Vagina (tissue), 2 donors: ENCODE measurements at regions not wholly inside any gene's neighbourhood (a gene's known extent, or its start where the extent isn't known, plus 50 kb on each side); places are given as distances from the start of the nearest gene placed in this dataset.

Experiments
- DNase-seq, 2 donors: peaks; one replicate each; pipeline ENCODE4 v3.0.0-alpha.2; 2017; ENCODE audit errors: extremely low spot score in 2 of 2
- H3K27ac ChIP-seq: fragments of 200-600 bp; sonication (generic); one replicate; pipeline ENCODE4 v1.5.1; 2019
- H3K27me3 ChIP-seq: fragments of 200-600 bp; sonication (generic); one replicate; pipeline ENCODE4 v1.5.1; 2019
- H3K36me3 ChIP-seq, 2 donors: fragments of 200-600 bp; sonication (generic); one replicate each; pipeline ENCODE4 v1.5.1; 2017 to 2019
- H3K4me1 ChIP-seq: fragments of 200-600 bp; sonication (generic); one replicate; pipeline ENCODE4 v1.5.1; 2019
- H3K4me3 ChIP-seq, 2 donors: fragments of 200-600 bp; sonication (generic); 1 replicate in 1 of 2; 2 replicates in 1 of 2; pipeline ENCODE4 v1.5.1; 2016 to 2019
- H3K9me3 ChIP-seq: fragments of 200-600 bp; sonication (generic); one replicate; pipeline ENCODE4 v1.5.1; 2019
- POLR2A ChIP-seq, 2 donors: fragments of 450-650 bp; IDR thresholded peaks; one replicate each; pipeline ENCODE4 v1.6.1; 2017; ENCODE audit warnings: antibody characterized with exemption in 2 of 2, mild to moderate bottlenecking in 2 of 2, moderate library complexity in 2 of 2
- POLR2AphosphoS5 ChIP-seq, 2 donors: sonication (generic); formaldehyde crosslinking; IDR thresholded peaks; one replicate each; pipeline ENCODE4 v1.9.0; 2017; ENCODE audit warnings: antibody characterized with exemption in 2 of 2, mild to moderate bottlenecking in 2 of 2, low read depth in 1 of 2; ENCODE audit not compliant: insufficient read depth in 1 of 2
- intact Hi-C: fragments of 100-400 bp; cut with DNase I; formaldehyde crosslinking; loops from one replicate; pipeline ENCODE4 v1.15.1; 2023
- TF ChIP-seq, protein P1 (sequence below), 3 experiments: fragments of 450-650 bp in 2 of 3; fragments of 200-600 bp in 1 of 3; sonication (generic) in 1 of 3; IDR thresholded peaks; one replicate each; pipeline ENCODE4 v1.5.1; 2017 to 2019; ENCODE audit warnings: antibody characterized with exemption in 3 of 3, mild to moderate bottlenecking in 2 of 3, moderate library complexity in 2 of 3

DNA sequence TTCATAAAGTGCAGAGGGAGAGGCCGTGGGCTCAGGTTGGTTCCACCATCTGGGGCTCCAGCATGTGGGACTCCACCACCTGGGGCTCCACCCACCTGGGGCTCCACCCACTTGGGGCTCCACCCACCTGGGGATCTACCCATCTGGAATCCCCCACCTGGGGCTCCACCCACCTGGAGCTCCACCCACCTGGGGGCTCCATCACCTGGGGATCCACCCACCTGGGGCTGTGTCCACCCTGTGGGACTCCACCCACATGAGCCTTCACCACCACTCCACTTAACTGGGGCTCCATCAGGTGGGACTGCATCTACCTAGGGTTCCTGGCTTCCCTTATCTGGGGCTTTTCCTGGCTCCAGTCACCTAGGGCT lies 226.0 kb upstream of the CDYL start:
- intact Hi-C loops: no loop called here
- no peaks in the 10 kb centered on the region for H3K36me3 ChIP-seq
- no peak for TF ChIP-seq POLR2A (IDR thresholded peaks at IDR 0.05)
- no peak for TF ChIP-seq POLR2AphosphoS5 (IDR thresholded peaks at IDR 0.05; ENCODE audit: insufficient read depth in 1 of 2, low read depth in 1 of 2)
- TF ChIP-seq, protein P1, sequence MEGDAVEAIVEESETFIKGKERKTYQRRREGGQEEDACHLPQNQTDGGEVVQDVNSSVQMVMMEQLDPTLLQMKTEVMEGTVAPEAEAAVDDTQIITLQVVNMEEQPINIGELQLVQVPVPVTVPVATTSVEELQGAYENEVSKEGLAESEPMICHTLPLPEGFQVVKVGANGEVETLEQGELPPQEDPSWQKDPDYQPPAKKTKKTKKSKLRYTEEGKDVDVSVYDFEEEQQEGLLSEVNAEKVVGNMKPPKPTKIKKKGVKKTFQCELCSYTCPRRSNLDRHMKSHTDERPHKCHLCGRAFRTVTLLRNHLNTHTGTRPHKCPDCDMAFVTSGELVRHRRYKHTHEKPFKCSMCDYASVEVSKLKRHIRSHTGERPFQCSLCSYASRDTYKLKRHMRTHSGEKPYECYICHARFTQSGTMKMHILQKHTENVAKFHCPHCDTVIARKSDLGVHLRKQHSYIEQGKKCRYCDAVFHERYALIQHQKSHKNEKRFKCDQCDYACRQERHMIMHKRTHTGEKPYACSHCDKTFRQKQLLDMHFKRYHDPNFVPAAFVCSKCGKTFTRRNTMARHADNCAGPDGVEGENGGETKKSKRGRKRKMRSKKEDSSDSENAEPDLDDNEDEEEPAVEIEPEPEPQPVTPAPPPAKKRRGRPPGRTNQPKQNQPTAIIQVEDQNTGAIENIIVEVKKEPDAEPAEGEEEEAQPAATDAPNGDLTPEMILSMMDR (IDR thresholded peaks at IDR 0.05): no peak
- H3K9me3 ChIP-seq: no peaks in the 10 kb centered on the region
- no peaks in the 10 kb centered on the region for H3K4me1 ChIP-seq
- no peak overlapping the region for H3K27ac ChIP-seq
- DNase-seq: no peak
- H3K4me3 ChIP-seq: no peak overlapping the region
- no peaks in the 10 kb centered on the region for H3K27me3 ChIP-seq

DNA sequence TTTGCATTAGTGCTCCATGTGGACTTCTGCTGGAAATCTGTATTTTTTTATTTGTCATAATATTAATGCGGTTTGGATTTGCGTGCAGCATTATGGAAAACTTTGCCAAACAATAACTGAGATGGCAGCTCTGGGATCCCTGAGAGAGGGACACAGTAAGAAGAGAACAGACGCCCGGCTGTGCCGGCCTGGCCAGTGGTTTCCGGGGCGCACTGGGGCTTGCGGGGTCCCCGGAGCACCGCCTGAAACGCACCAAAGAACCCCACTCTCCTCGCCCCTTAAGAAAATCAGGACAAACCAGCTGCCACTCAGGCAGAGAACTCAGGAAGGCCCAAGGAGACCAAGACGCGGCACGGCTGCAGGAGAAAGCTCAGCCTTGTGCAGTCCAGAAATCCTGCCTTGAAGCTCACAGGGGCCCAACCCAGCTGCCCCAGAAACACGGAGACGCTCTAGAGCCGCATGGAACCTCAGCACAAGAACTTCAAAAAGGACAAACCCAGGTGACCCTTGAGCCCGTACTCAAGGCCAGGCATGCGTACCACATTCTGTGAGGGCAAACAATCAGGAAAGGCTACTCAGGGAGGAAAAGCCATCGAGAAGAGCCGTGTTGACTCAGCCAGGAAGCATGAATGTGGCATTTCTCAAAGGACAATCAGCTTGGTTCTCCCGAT lies 226.5 kb upstream of the CDYL start:
- H3K4me3 ChIP-seq: no peak overlapping the region
- no peaks in the 10 kb centered on the region for H3K4me1 ChIP-seq
- H3K27ac ChIP-seq: no peak overlapping the region
- no peaks in the 10 kb centered on the region for H3K9me3 ChIP-seq
- no peak for DNase-seq
- intact Hi-C loops: no loop called here
- no peaks in the 10 kb centered on the region for H3K27me3 ChIP-seq
- no peak for TF ChIP-seq POLR2AphosphoS5 (IDR thresholded peaks at IDR 0.05; ENCODE audit: insufficient read depth in 1 of 2, low read depth in 1 of 2)
- no peak for TF ChIP-seq POLR2A (IDR thresholded peaks at IDR 0.05)
- TF ChIP-seq, protein P1 (IDR thresholded peaks at IDR 0.05): no peak
- H3K36me3 ChIP-seq: no peaks in the 10 kb centered on the region

DNA sequence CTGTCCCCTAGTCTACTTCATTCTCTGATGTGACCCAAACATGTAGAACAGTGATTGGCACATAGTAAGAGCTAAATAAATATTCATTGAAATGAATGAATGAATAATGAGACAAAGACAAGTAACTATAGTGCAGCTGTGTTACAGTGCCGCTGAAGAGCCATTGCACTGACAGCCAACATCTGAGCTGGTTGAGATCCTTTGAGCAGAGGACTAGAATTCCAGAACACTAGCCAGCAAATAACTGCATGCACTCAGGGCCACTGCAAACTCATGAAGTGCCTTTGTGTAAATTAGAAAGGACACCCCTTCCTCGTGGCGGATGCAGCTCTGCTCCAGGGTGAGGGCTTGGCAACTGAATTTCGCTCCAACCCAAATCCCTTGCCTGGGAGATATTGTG lies 230.3 kb upstream of the CDYL start:
- no peak overlapping the region for H3K4me3 ChIP-seq
- DNase-seq: no peak
- H3K36me3 ChIP-seq: no peaks in the 10 kb centered on the region
- no peak overlapping the region for H3K27ac ChIP-seq
- no peaks in the 10 kb centered on the region for H3K27me3 ChIP-seq
- no peaks in the 10 kb centered on the region for H3K9me3 ChIP-seq
- TF ChIP-seq POLR2AphosphoS5 (IDR thresholded peaks at IDR 0.05; ENCODE audit: insufficient read depth in 1 of 2, low read depth in 1 of 2): no peak
- TF ChIP-seq, protein P1 (IDR thresholded peaks at IDR 0.05): no peak
- TF ChIP-seq POLR2A (IDR thresholded peaks at IDR 0.05): no peak
- intact Hi-C loops: no loop called here
- no peaks in the 10 kb centered on the region for H3K4me1 ChIP-seq

DNA sequence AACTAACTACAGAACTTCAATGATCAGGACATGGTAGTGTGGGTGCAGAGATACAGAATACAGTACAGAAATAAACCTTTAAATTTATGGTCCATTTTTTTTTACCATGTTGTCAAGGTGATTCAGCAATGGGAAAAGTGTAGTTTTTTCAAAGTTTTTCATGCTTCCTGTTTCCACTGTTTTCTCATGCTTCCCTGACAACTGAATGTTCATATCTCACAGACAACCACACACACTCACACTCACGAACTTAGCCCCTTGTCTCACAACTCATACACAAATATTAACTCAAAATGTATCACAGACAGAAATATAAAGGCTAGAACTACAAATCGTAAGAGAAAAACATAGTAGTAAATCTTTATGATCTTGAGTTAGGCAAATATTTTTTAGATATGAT lies 232.6 kb upstream of the CDYL start:
- no peaks in the 10 kb centered on the region for H3K4me1 ChIP-seq
- H3K9me3 ChIP-seq: no peaks in the 10 kb centered on the region
- no peak for TF ChIP-seq POLR2A (IDR thresholded peaks at IDR 0.05)
- TF ChIP-seq POLR2AphosphoS5 (IDR thresholded peaks at IDR 0.05; ENCODE audit: insufficient read depth in 1 of 2, low read depth in 1 of 2): no peak
- TF ChIP-seq, protein P1 (IDR thresholded peaks at IDR 0.05): no peak
- intact Hi-C loops: no loop called here
- no peak for DNase-seq
- no peaks in the 10 kb centered on the region for H3K27me3 ChIP-seq
- H3K27ac ChIP-seq: no peak overlapping the region
- no peak overlapping the region for H3K4me3 ChIP-seq
- H3K36me3 ChIP-seq: no peaks in the 10 kb centered on the region

- no peaks in the 10 kb centered on the region for H3K4me1 ChIP-seq
- intact Hi-C loops: no loop called here
- no peaks in the 10 kb centered on the region for H3K36me3 ChIP-seq
- H3K9me3 ChIP-seq: no peaks in the 10 kb centered on the region
- no peak for DNase-seq
- no peak overlapping the region for H3K4me3 ChIP-seq
- H3K27ac ChIP-seq: no peak overlapping the region
- no peak for TF ChIP-seq POLR2AphosphoS5 (IDR thresholded peaks at IDR 0.05; ENCODE audit: insufficient read depth in 1 of 2, low read depth in 1 of 2)
- TF ChIP-seq, protein P1 (IDR thresholded peaks at IDR 0.05): no peak
- no peak for TF ChIP-seq POLR2A (IDR thresholded peaks at IDR 0.05)
- H3K27me3 ChIP-seq: no peaks in the 10 kb centered on the region
Measured at GRCh38 chr6:4533576-4533975, 242.6 kb upstream of the CDYL start.
